ENCODE measurements at regions not wholly inside any gene's neighbourhood (a gene's known extent, or its start where the extent isn't known, plus 50 kb on each side); places are given as distances from the start of the nearest gene placed in this dataset.

DNA sequence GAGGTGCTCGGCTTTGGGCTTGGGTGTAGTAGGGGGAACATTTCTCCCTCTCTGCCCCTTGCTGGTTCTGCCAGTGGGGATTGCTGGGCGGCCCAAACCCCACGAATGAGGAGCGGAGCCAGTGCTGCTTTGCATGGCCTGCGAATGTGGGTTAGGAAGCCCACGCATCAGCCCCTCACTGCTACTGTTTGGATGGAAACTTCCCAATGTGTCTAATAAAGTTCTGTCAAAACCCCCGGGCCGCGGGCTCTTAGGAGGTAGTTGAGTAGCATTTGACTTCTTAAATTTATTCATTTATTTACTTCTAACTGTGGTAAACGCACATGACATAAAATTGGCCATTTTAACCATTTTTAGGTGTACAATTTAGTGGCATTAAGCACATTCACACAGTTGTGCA, 161.3 kb upstream of the FHL2 start:
- H3K4me1 ChIP-seq = peaks cover 0 to 15% (median 0%) of the 10 kb centered on the region in 3 donors
- TF ChIP-seq POLR2A (IDR thresholded peaks at IDR 0.05) = no peak
- TF ChIP-seq EP300 (IDR thresholded peaks at IDR 0.05) = no peak
- TF ChIP-seq POLR2AphosphoS5 (IDR thresholded peaks at IDR 0.05) = no peak
- TF ChIP-seq, protein P1, sequence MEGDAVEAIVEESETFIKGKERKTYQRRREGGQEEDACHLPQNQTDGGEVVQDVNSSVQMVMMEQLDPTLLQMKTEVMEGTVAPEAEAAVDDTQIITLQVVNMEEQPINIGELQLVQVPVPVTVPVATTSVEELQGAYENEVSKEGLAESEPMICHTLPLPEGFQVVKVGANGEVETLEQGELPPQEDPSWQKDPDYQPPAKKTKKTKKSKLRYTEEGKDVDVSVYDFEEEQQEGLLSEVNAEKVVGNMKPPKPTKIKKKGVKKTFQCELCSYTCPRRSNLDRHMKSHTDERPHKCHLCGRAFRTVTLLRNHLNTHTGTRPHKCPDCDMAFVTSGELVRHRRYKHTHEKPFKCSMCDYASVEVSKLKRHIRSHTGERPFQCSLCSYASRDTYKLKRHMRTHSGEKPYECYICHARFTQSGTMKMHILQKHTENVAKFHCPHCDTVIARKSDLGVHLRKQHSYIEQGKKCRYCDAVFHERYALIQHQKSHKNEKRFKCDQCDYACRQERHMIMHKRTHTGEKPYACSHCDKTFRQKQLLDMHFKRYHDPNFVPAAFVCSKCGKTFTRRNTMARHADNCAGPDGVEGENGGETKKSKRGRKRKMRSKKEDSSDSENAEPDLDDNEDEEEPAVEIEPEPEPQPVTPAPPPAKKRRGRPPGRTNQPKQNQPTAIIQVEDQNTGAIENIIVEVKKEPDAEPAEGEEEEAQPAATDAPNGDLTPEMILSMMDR (IDR thresholded peaks at IDR 0.05) = no peak
- 93 to 96% methylated on average over 4 to 6 of the region's 10 CpGs for WGBS, 2 donors (ENCODE audit: low coverage in 1 of 2)
- no peaks in the 10 kb centered on the region for H3K36me3 ChIP-seq
- no peaks in the 10 kb centered on the region for H3K9me3 ChIP-seq
- no peaks in the 10 kb centered on the region for H3K27me3 ChIP-seq
- H3K4me3 ChIP-seq = no peak overlapping the region
- no peak for ATAC-seq
- H3K27ac ChIP-seq = no peak overlapping the region

DNA sequence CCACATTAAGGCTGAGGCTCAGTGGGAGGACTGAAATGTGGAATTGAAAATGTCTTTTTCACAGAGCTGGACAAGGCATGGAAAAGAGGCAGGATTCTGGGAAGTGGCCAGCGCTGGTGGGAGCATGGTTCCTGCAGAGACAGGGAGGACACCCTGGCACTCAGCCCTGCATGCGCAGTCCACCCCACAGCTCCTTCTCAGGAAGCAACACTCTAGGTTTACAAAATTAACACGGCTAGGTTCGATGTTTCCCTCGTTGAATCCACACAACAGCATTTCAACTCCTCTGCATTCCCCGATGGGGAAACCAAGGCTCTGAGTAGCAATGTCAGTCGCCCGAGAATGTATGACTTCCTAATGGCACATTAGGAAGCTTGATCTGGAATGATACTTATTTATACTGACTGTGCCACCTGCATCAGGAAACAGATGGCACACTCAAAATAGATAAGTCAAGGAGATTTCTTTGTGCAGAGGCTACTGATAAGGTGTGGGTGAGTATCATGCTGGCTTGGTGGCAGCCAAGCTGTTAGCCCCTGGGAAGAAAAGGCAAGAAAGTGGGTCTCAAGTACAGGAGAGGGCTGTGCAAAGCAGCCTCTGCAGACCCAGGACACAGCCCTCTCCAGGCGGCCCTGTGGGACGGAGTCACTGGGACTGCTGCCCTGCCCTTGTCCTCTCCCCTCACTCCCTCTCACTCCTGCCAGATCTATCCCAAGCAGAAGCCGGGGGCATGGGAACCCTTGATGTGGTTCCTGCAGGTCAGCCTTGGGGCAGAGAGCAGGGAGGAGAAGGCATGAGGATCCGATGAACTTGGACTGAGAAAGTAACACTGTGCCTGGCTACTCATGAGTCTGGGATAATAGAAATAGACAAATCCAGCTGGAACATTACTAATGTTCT, 158.4 kb upstream of the FHL2 start:
- peaks cover 0 to 15% (median 0%) of the 10 kb centered on the region in 3 donors for H3K4me1 ChIP-seq
- H3K9me3 ChIP-seq = no peaks in the 10 kb centered on the region
- H3K27me3 ChIP-seq = no peaks in the 10 kb centered on the region
- no peak overlapping the region for H3K27ac ChIP-seq
- no peak overlapping the region for H3K4me3 ChIP-seq
- no peaks in the 10 kb centered on the region for H3K36me3 ChIP-seq
- 0 to 48% methylated on average over 1 to 10 of the region's 12 CpGs for WGBS, 2 donors (ENCODE audit: low coverage in 1 of 2)
- TF ChIP-seq, protein P1 (IDR thresholded peaks at IDR 0.05) = no peak
- ATAC-seq = no peak

DNA sequence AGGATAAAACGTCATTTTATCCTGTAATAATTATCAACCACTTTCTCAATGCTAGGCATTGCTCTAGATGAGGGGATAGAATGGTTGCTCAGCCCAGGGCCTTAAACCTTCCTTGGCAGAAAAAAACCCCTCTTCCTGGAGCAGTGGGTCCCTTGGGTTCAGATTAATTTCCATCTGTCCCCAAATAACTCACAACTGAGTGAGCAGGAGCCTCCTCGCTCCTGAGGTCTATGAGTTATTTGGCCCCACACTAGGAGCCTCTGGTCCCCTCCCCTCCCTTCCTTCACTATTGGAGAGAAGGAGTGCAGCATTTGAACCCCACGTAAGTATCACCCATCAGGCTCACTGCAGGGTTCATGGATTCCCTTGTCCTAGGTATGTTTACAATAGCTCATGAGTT, 157.5 kb upstream of the FHL2 start:
- no peak overlapping the region for H3K27ac ChIP-seq
- H3K4me3 ChIP-seq = no peak overlapping the region
- 50 to 75% methylated on average over 2 to 3 of the region's 3 CpGs for WGBS, 2 donors (ENCODE audit: low coverage in 1 of 2)
- H3K36me3 ChIP-seq = no peaks in the 10 kb centered on the region
- H3K4me1 ChIP-seq = peaks cover 0 to 15% (median 0%) of the 10 kb centered on the region in 3 donors
- H3K27me3 ChIP-seq = no peaks in the 10 kb centered on the region
- TF ChIP-seq, protein P1 (IDR thresholded peaks at IDR 0.05) = no peak
- no peak for TF ChIP-seq EP300 (IDR thresholded peaks at IDR 0.05)
- no peak for TF ChIP-seq POLR2AphosphoS5 (IDR thresholded peaks at IDR 0.05)
- TF ChIP-seq POLR2A (IDR thresholded peaks at IDR 0.05) = no peak
- H3K9me3 ChIP-seq = no peaks in the 10 kb centered on the region
- no peak for ATAC-seq

DNA sequence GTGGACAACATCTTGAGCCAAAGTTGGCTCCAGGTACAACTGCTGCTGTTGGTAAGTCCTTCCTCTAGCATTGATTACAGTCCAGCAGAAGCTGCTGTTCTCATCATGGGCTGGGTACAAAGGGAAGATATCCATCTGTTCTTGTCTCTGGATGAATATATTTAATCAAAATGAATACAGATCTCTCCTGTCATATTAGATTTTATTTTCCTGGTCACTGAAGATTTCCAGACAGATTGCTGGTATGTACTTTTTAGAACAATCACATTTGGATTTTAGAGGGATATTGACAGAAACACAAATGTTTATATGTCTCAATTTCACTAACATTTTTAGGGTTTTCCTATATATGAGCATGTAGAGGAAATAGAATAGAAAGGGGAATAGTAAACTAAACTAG, 155.4 kb upstream of the FHL2 start:
- no peaks in the 10 kb centered on the region for H3K36me3 ChIP-seq
- no peak for TF ChIP-seq POLR2AphosphoS5 (IDR thresholded peaks at IDR 0.05)
- TF ChIP-seq, protein P1 (IDR thresholded peaks at IDR 0.05) = no peak
- TF ChIP-seq EP300 (IDR thresholded peaks at IDR 0.05) = no peak
- TF ChIP-seq POLR2A (IDR thresholded peaks at IDR 0.05) = no peak
- H3K4me1 ChIP-seq = peaks cover 0 to 15% (median 0%) of the 10 kb centered on the region in 3 donors
- H3K27ac ChIP-seq = no peak overlapping the region
- no peak for ATAC-seq
- no peak overlapping the region for H3K4me3 ChIP-seq
- no peaks in the 10 kb centered on the region for H3K27me3 ChIP-seq
- H3K9me3 ChIP-seq = no peaks in the 10 kb centered on the region

DNA sequence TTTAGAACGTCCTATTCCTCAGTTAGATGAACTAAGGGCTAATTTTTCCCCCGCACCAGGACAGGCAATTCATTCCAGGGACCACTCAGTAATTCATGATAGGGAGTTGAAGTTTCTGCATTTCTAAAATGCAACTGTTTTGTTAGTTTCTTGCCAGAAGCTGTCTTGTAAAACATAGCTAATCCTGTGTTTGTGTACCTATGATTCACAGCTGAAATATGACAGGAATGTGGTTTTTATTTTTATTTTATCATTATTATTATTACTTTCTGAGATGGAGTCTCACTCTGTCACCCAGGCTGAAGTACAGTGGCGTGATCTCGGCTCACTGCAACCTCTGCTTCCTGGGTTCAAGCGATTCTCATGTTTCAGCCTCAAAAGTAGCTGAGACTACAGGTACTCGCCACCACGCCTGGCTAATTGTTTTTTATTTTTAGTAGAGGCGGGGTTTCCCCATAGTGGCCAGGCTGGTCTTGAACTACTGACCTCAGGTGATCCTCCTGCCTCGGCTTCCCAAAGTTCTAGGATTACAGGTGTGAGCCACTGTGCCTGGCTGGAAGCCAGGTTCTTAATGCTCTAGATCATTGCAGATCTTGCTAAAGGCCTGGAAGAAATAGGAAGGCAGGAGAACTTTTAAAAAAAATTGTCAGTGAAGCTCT, 154.8 kb upstream of the FHL2 start:
- Histone ChIP-seq H3K27me3 (no peaks in the 10 kb centered on the region), H3K36me3 (no peaks in the 10 kb centered on the region), H3K27ac (no peak overlapping the region), H3K4me1 (peaks cover 0 to 15% (median 0%) of the 10 kb centered on the region in 3 donors), H3K9me3 (no peaks in the 10 kb centered on the region), H3K4me3 (no peak overlapping the region)
- 68 to 72% methylated on average over 2 to 8 of the region's 9 CpGs for WGBS, 2 donors (ENCODE audit: low coverage in 1 of 2)
- ATAC-seq = no peak
- TF ChIP-seq POLR2AphosphoS5 (IDR thresholded peaks at IDR 0.05) (no peak), POLR2A (IDR thresholded peaks at IDR 0.05) (no peak), EP300 (IDR thresholded peaks at IDR 0.05) (no peak)
- TF ChIP-seq, protein P1 (IDR thresholded peaks at IDR 0.05) = no peak

All from gastroesophageal sphincter (tissue), 4 donors.